WTC11 (cell line): ENCODE measurements at regions not wholly inside any gene's neighbourhood (a gene's known extent, or its start where the extent isn't known, plus 50 kb on each side); places are given as distances from the start of the nearest gene placed in this dataset.

ENCODE experiments used
- ATAC-seq: fragments of 200-7000 bp; cut with Tn5 transposase; 2 replicates; pipeline ENCODE4 v1.10.0; 2021; ENCODE audit warnings: mild to moderate bottlenecking, moderate library complexity
- CTCF ChIA-PET: fragments of 300-600 bp; sonication (Branson Sonifier 250); formaldehyde crosslinking; loops from one replicate; lab custom pipeline; 2021; ENCODE audit warnings: antibody characterized with exemption; lab: Charles Lee
- POLR2A ChIA-PET: fragments of 350-600 bp; sonication (Branson Sonifier 250); formaldehyde crosslinking; loops from one replicate; lab custom pipeline; 2021; ENCODE audit warnings: antibody characterized with exemption; lab: Charles Lee
- DNase-seq: peaks from one replicate; pipeline ENCODE4 v3.0.0; 2021; ENCODE audit warnings: low spot score
- H3K27ac Mint-ChIP-seq: 2 replicates; pipeline ENCODE4 v1.8.0; 2021; ENCODE audit warnings: mixed read lengths
- H3K27me3 Mint-ChIP-seq: 2 replicates; pipeline ENCODE4 v1.8.0; 2021; ENCODE audit warnings: low read depth, mild to moderate bottlenecking, moderate library complexity, mixed read lengths
- H3K36me3 Mint-ChIP-seq: 2 replicates; pipeline ENCODE4 v1.8.0; 2021; ENCODE audit warnings: mixed read lengths
- H3K4me1 Mint-ChIP-seq: 2 replicates; pipeline ENCODE4 v1.8.0; 2022; ENCODE audit warnings: mixed read lengths
- H3K4me3 Mint-ChIP-seq: 2 replicates; pipeline ENCODE4 v1.8.0; 2021; ENCODE audit warnings: mild to moderate bottlenecking, moderate library complexity, mixed read lengths
- H3K9me3 Mint-ChIP-seq: 2 replicates; pipeline ENCODE4 v1.8.0; 2021; ENCODE audit warnings: mixed read lengths
- ARID4B ChIP-seq: sonication (generic); formaldehyde crosslinking; IDR thresholded peaks from 2 replicates; pipeline ENCODE4 v1.8.0; 2023; ENCODE audit warnings: missing genetic modification reagents, mild to moderate bottlenecking, borderline replicate concordance
- EMX1 ChIP-seq: fragments of 250-450 bp; sonication (Bioruptor Pico); IDR thresholded peaks from 2 replicates; pipeline ENCODE4 v1.8.0; 2021; ENCODE audit warnings: mild to moderate bottlenecking
- FOXP1 ChIP-seq: sonication (generic); formaldehyde crosslinking; IDR thresholded peaks from 2 replicates; pipeline ENCODE4 v1.8.0; 2022; ENCODE audit warnings: missing genetic modification reagents, mild to moderate bottlenecking, moderate library complexity, borderline replicate concordance
- JUN ChIP-seq: sonication (generic); formaldehyde crosslinking; IDR thresholded peaks from 2 replicates; pipeline ENCODE4 v1.8.0; 2023; ENCODE audit warnings: mild to moderate bottlenecking, missing genetic modification reagents
- KAT7 ChIP-seq: sonication (generic); formaldehyde crosslinking; IDR thresholded peaks from 2 replicates; pipeline ENCODE4 v1.8.1; 2023; ENCODE audit warnings: missing genetic modification reagents, mild to moderate bottlenecking, borderline replicate concordance
- MYBL2 ChIP-seq: sonication (generic); formaldehyde crosslinking; IDR thresholded peaks from 2 replicates; pipeline ENCODE4 v1.8.1; 2023; ENCODE audit warnings: mild to moderate bottlenecking, moderate library complexity, missing genetic modification reagents
- NFATC4 ChIP-seq: fragments of 250-450 bp; sonication (Bioruptor Pico); IDR thresholded peaks from 2 replicates; pipeline ENCODE4 v1.9.0; 2021; ENCODE audit warnings: mild to moderate bottlenecking
- NFE2L1 ChIP-seq: sonication (generic); formaldehyde crosslinking; IDR thresholded peaks from 2 replicates; pipeline ENCODE4 v1.8.1; 2023; ENCODE audit warnings: missing genetic modification reagents
- NFYB ChIP-seq: sonication (generic); formaldehyde crosslinking; conservative IDR thresholded peaks from 2 replicates; pipeline ENCODE4 v1.8.0; 2022; ENCODE audit warnings: low read depth, missing genetic modification reagents
- NR1H2 ChIP-seq: sonication (generic); formaldehyde crosslinking; IDR thresholded peaks from 2 replicates; pipeline ENCODE4 v1.9.0; 2021; ENCODE audit warnings: mild to moderate bottlenecking, moderate library complexity, missing genetic modification reagents
- NR3C1 ChIP-seq: sonication (generic); formaldehyde crosslinking; conservative IDR thresholded peaks from 2 replicates; pipeline ENCODE4 v1.8.1; 2023; ENCODE audit warnings: low read depth, mild to moderate bottlenecking, missing genetic modification reagents
- OVOL2 ChIP-seq: fragments of 250-450 bp; sonication (Bioruptor Pico); IDR thresholded peaks from 2 replicates; pipeline ENCODE4 v1.9.0; 2021; ENCODE audit warnings: mild to moderate bottlenecking, borderline replicate concordance
- PRRX2 ChIP-seq: fragments of 250-450 bp; sonication (Bioruptor Pico); IDR thresholded peaks from 2 replicates; pipeline ENCODE4 v1.8.0; 2021; ENCODE audit warnings: mild to moderate bottlenecking
- RORB ChIP-seq: fragments of 250-450 bp; sonication (Bioruptor Pico); IDR thresholded peaks from 2 replicates; pipeline ENCODE4 v1.9.0; 2021; ENCODE audit warnings: mild to moderate bottlenecking
- SMAD3 ChIP-seq: sonication (generic); formaldehyde crosslinking; IDR thresholded peaks from 2 replicates; pipeline ENCODE4 v1.8.0; 2022; ENCODE audit warnings: missing genetic modification reagents, mild to moderate bottlenecking, borderline replicate concordance
- SOX15 ChIP-seq: fragments of 250-450 bp; sonication (Bioruptor Pico); IDR thresholded peaks from 2 replicates; pipeline ENCODE4 v1.9.0; 2021; ENCODE audit warnings: mild to moderate bottlenecking
- SP1 ChIP-seq: sonication (generic); formaldehyde crosslinking; conservative IDR thresholded peaks from 2 replicates; pipeline ENCODE4 v1.8.1; 2022; ENCODE audit warnings: missing genetic modification reagents
- TEAD4 ChIP-seq: sonication (generic); formaldehyde crosslinking; IDR thresholded peaks from 2 replicates; pipeline ENCODE4 v1.8.0; 2022; ENCODE audit warnings: mild to moderate bottlenecking, missing genetic modification reagents
- USF2 ChIP-seq: sonication (generic); formaldehyde crosslinking; IDR thresholded peaks from 2 replicates; pipeline ENCODE4 v1.8.1; 2023; ENCODE audit warnings: mild to moderate bottlenecking, missing genetic modification reagents, moderate library complexity
- ZNF121 ChIP-seq: sonication (generic); formaldehyde crosslinking; IDR thresholded peaks from 2 replicates; pipeline ENCODE4 v1.8.0; 2023; ENCODE audit warnings: missing genetic modification reagents
- ZNF219 ChIP-seq: sonication (generic); formaldehyde crosslinking; IDR thresholded peaks from 2 replicates; pipeline ENCODE4 v1.8.0; 2023; ENCODE audit warnings: missing genetic modification reagents, mild to moderate bottlenecking, borderline replicate concordance
- ZNF232 ChIP-seq: sonication (generic); formaldehyde crosslinking; IDR thresholded peaks from 2 replicates; pipeline ENCODE4 v1.8.0; 2022; ENCODE audit warnings: mild to moderate bottlenecking, missing genetic modification reagents
- ZNF263 ChIP-seq: sonication (generic); formaldehyde crosslinking; IDR thresholded peaks from 2 replicates; pipeline ENCODE4 v1.8.1; 2022; ENCODE audit warnings: low read depth, mild to moderate bottlenecking, moderate library complexity, missing genetic modification reagents
- ZNF317 ChIP-seq: sonication (generic); formaldehyde crosslinking; IDR thresholded peaks from 2 replicates; pipeline ENCODE4 v1.8.1; 2023; ENCODE audit warnings: low read depth, mild to moderate bottlenecking, moderate library complexity, missing genetic modification reagents, borderline replicate concordance
- ZNF425 ChIP-seq: fragments of 250-450 bp; sonication (Bioruptor Pico); conservative IDR thresholded peaks from 2 replicates; pipeline ENCODE4 v1.9.0; 2021; ENCODE audit warnings: mild to moderate bottlenecking
- ZSCAN18 ChIP-seq: fragments of 250-450 bp; sonication (Bioruptor Pico); IDR thresholded peaks from 2 replicates; pipeline ENCODE4 v2.1.2; 2022; ENCODE audit warnings: mild to moderate bottlenecking, moderate library complexity

- no peak for TF ChIP-seq ZNF219 (CRISPR knock-in tag)
- TF ChIP-seq SMAD3: no peak
- no peak for TF ChIP-seq ZNF232 (CRISPR knock-in tag)
- no peak for TF ChIP-seq OVOL2 (CRISPR knock-in tag)
- no peak for TF ChIP-seq ZSCAN18
- no peak for TF ChIP-seq TEAD4
- TF ChIP-seq SP1 (CRISPR knock-in tag): no peak
- TF ChIP-seq NFE2L1 (CRISPR knock-in tag): no peak
- Mint-ChIP-seq H3K27ac (no peak overlapping the region), H3K4me1 (no peaks in the 10 kb centered on the region), H3K36me3 (peaks cover 23% of the 10 kb centered on the region), H3K27me3 (peaks cover 2% of the 10 kb centered on the region; the same call in 1 of the 2 replicates), H3K4me3 (no peak overlapping the region), H3K9me3 (peaks cover 30% of the 10 kb centered on the region)
- ChIA-PET POLR2A (no interaction called here), CTCF (interaction anchor here (0.9 kb wide), 1 partner anchor 23 kb away, joined by 3 read pairs; no protein-coding TSS in a partner anchor)
- DNase-seq (no peak), ATAC-seq (no peak)
Measured at GRCh38 chr19:31525610-31526147, 176.4 kb upstream of the TSHZ3 start.

- H3K4me3 Mint-ChIP-seq: no peak overlapping the region
- H3K36me3 Mint-ChIP-seq: peaks cover 18% of the 10 kb centered on the region
- H3K4me1 Mint-ChIP-seq: peaks cover 9% of the 10 kb centered on the region
- TF ChIP-seq FOXP1: no peak
- no peak for TF ChIP-seq SOX15
- TF ChIP-seq ARID4B (CRISPR knock-in tag): no peak
- TF ChIP-seq ZNF219 (CRISPR knock-in tag): no peak
- no peak for TF ChIP-seq PRRX2 (CRISPR knock-in tag)
- TF ChIP-seq JUN (CRISPR knock-in tag): no peak
- no peak for TF ChIP-seq NR1H2 (CRISPR knock-in tag)
- no peak for TF ChIP-seq ZNF425
- no peak for TF ChIP-seq NR3C1 (CRISPR knock-in tag)
- no peak for TF ChIP-seq EMX1
- TF ChIP-seq KAT7 (CRISPR knock-in tag): no peak
- no peak for TF ChIP-seq ZNF263 (CRISPR knock-in tag)
- TF ChIP-seq MYBL2 (CRISPR knock-in tag): no peak
- TF ChIP-seq ZNF121 (CRISPR knock-in tag): no peak
- no peak for TF ChIP-seq NFYB
- TF ChIP-seq USF2 (CRISPR knock-in tag): no peak
- TF ChIP-seq RORB (CRISPR knock-in tag): no peak
- TF ChIP-seq ZNF317: no peak
- no peak for TF ChIP-seq NFATC4 (CRISPR knock-in tag)
- TF ChIP-seq SP1 (CRISPR knock-in tag): no peak
- peaks cover 25% of the 10 kb centered on the region for H3K9me3 Mint-ChIP-seq
- ATAC-seq (no peak), DNase-seq (no peak)
- POLR2A ChIA-PET: no interaction called here
- no peak overlapping the region for H3K27ac Mint-ChIP-seq
- H3K27me3 Mint-ChIP-seq: peaks cover 2% of the 10 kb centered on the region; the same call in 1 of the 2 replicates
- CTCF ChIA-PET: no interaction called here
Measured at GRCh38 chr19:31527443-31527842, 178.2 kb upstream of the TSHZ3 start.
